Loucy (cell line): ENCODE measurements at regions not wholly inside any gene's neighbourhood (a gene's known extent, or its start where the extent isn't known, plus 50 kb on each side); places are given as distances from the start of the nearest gene placed in this dataset.

Experiments used
- H2AFZ ChIP-seq: fragments of 200-600 bp; sonication (generic); 2 replicates; pipeline ENCODE4 v1.6.0; 2016; ENCODE audit warnings: antibody characterized with exemption, mild to moderate bottlenecking, low read length, moderate library complexity
- H3F3A ChIP-seq: fragments of 200-600 bp; 2 replicates; pipeline ENCODE4 v1.6.0; 2016; ENCODE audit warnings: antibody characterized with exemption, low read depth, mild to moderate bottlenecking
- H3K27me3 ChIP-seq: fragments of 200-600 bp; sonication (generic); 2 replicates; pipeline ENCODE4 v1.6.1; 2014; ENCODE audit warnings: low read length, mild to moderate bottlenecking; ENCODE audit not compliant: insufficient read depth, poor library complexity, severe bottlenecking
- H3K36me3 ChIP-seq: fragments of 200-600 bp; sonication (generic); 2 replicates; pipeline ENCODE4 v1.6.1; 2016; ENCODE audit warnings: low read length; ENCODE audit not compliant: insufficient read depth
- H3K4me1 ChIP-seq: fragments of 200-600 bp; sonication (generic); 2 replicates; pipeline ENCODE4 v1.5.1; 2014; ENCODE audit warnings: low read length, mild to moderate bottlenecking; ENCODE audit not compliant: insufficient read depth, poor library complexity, severe bottlenecking
- H3K4me2 ChIP-seq: fragments of 200-600 bp; sonication (generic); 2 replicates; pipeline ENCODE4 v1.6.0; 2014; ENCODE audit warnings: antibody characterized with exemption, low read length, low read depth, mild to moderate bottlenecking; ENCODE audit not compliant: poor library complexity, severe bottlenecking
- H3K4me3 ChIP-seq: fragments of 200-600 bp; sonication (generic); 2 replicates; pipeline ENCODE4 v1.5.1; 2014; ENCODE audit warnings: low read length, mild to moderate bottlenecking, mixed read lengths; ENCODE audit not compliant: poor library complexity, severe bottlenecking
- H3K79me2 ChIP-seq: fragments of 200-600 bp; sonication (generic); 2 replicates; pipeline ENCODE4 v1.6.1; 2014; ENCODE audit warnings: low read length; ENCODE audit not compliant: insufficient read depth
- H3K9ac ChIP-seq: fragments of 200-600 bp; sonication (generic); 2 replicates; pipeline ENCODE4 v1.6.0; 2014; ENCODE audit warnings: mild to moderate bottlenecking, low read depth, low read length, moderate library complexity; ENCODE audit not compliant: poor library complexity, severe bottlenecking
- H3K9me2 ChIP-seq: fragments of 200-600 bp; sonication (generic); replicated peaks from 2 replicates; pipeline ENCODE4 v1.6.1; 2016; ENCODE audit warnings: low read depth, low read length, mixed read lengths
- H3K9me3 ChIP-seq: fragments of 200-600 bp; sonication (generic); 2 replicates; pipeline ENCODE4 v1.6.1; 2014; ENCODE audit warnings: mild to moderate bottlenecking, antibody characterized with exemption, low read length, low read depth; ENCODE audit not compliant: insufficient read depth
- H4K20me1 ChIP-seq: fragments of 200-600 bp; sonication (generic); 2 replicates; pipeline ENCODE4 v1.6.0; 2014; ENCODE audit warnings: antibody characterized with exemption, low read length, mild to moderate bottlenecking; ENCODE audit not compliant: insufficient read depth, poor library complexity, severe bottlenecking
- CTCF ChIP-seq: fragments of 200-600 bp; sonication (generic); conservative IDR thresholded peaks from 2 replicates; pipeline ENCODE4 v1.5.1; 2014; ENCODE audit warnings: mild to moderate bottlenecking, antibody characterized with exemption, low read length
- EZH2phosphoT487 ChIP-seq: fragments of 200-600 bp; IDR thresholded peaks from 2 replicates; pipeline ENCODE4 v1.6.1; 2018; ENCODE audit warnings: antibody characterized with exemption, mild to moderate bottlenecking, moderate library complexity, borderline replicate concordance

DNA sequence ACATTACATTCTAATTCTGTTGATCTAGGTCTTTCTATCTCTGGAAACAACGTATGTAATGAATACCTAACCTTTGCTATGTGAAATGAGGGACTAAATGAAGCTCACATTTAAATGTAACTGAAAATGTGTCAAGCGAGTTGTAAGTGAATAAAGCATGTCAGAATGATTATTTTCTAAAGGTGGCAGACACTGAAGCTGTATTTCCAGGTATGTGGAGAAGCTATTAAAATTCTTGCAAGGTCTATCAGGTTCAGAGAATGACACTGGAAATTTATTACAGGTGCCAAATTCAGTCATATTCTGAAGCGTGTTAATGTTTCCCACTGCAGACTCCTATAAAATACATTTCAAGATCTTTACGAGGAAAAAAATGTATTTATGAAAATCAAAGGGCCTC is 641.4 kb downstream of the RPS29 start:
- no peaks in the 10 kb centered on the region for H3K79me2 ChIP-seq
- H3K9me3 ChIP-seq = no peaks in the 10 kb centered on the region
- H3K4me1 ChIP-seq = no peaks in the 10 kb centered on the region
- H4K20me1 ChIP-seq = no peaks in the 10 kb centered on the region
- no peak overlapping the region for H2AFZ ChIP-seq
- no peaks in the 10 kb centered on the region for H3K36me3 ChIP-seq
- H3K4me2 ChIP-seq = no peak overlapping the region
- H3K27me3 ChIP-seq = no peaks in the 10 kb centered on the region
- H3K9ac ChIP-seq = no peak overlapping the region
- TF ChIP-seq CTCF (no peak), EZH2phosphoT487 (no peak)
- H3K9me2 ChIP-seq = no peaks in the 10 kb centered on the region
- no peak overlapping the region for H3K4me3 ChIP-seq
- H3F3A ChIP-seq = no peaks in the 10 kb centered on the region

DNA sequence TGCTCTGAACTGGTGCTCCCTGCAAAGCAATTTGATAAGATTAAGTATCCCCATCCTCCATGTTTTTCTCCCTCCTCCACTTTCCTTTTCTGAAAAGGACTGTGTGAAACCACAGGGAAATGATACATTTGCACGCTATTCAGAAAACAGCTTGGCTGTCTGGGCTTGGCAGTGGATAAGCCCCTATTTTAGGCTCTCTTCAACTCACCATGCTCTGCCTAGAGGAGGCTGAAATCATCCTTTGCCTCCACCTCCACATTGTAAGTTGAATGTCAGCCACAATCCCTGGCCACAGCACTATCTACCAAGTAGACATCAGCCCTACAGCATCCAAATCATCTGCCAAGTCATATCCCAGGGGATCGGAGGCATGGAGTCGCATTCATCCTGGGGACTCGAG is 642.3 kb downstream of the RPS29 start:
- H2AFZ ChIP-seq = no peak overlapping the region
- H3K4me2 ChIP-seq = no peak overlapping the region
- no peaks in the 10 kb centered on the region for H4K20me1 ChIP-seq
- H3K27me3 ChIP-seq = no peaks in the 10 kb centered on the region
- no peaks in the 10 kb centered on the region for H3F3A ChIP-seq
- H3K4me3 ChIP-seq = no peak overlapping the region
- H3K9ac ChIP-seq = no peak overlapping the region
- no peaks in the 10 kb centered on the region for H3K79me2 ChIP-seq
- H3K9me3 ChIP-seq = no peaks in the 10 kb centered on the region
- no peaks in the 10 kb centered on the region for H3K4me1 ChIP-seq
- H3K36me3 ChIP-seq = no peaks in the 10 kb centered on the region
- TF ChIP-seq CTCF (no peak), EZH2phosphoT487 (no peak)
- no peaks in the 10 kb centered on the region for H3K9me2 ChIP-seq

- H3K9ac ChIP-seq = no peak overlapping the region
- no peak overlapping the region for H3K4me3 ChIP-seq
- H4K20me1 ChIP-seq = no peaks in the 10 kb centered on the region
- no peaks in the 10 kb centered on the region for H3K4me1 ChIP-seq
- H3F3A ChIP-seq = no peaks in the 10 kb centered on the region
- H3K9me3 ChIP-seq = no peaks in the 10 kb centered on the region
- TF ChIP-seq EZH2phosphoT487 = no peak
- no peak for TF ChIP-seq CTCF
- no peak overlapping the region for H3K4me2 ChIP-seq
- H2AFZ ChIP-seq = no peak overlapping the region
- no peaks in the 10 kb centered on the region for H3K79me2 ChIP-seq
- H3K9me2 ChIP-seq = no peaks in the 10 kb centered on the region
- no peaks in the 10 kb centered on the region for H3K36me3 ChIP-seq
- H3K27me3 ChIP-seq = no peaks in the 10 kb centered on the region
Observed at GRCh38 chr14:48937541-48938195, 648.5 kb downstream of the RPS29 start.
